ENCODE measurements at regions not wholly inside any gene's neighbourhood (a gene's known extent, or its start where the extent isn't known, plus 50 kb on each side); places are given as distances from the start of the nearest gene placed in this dataset.

- Mint-ChIP-seq H3K4me1 (ENCODE audit: low read depth) (peaks cover 2% of the 10 kb centered on the region), H3K9me3 (ENCODE audit: low read depth) (no peaks in the 10 kb centered on the region), H3K27ac (no peak overlapping the region), H3K4me3 (ENCODE audit: low read depth) (no peak overlapping the region), H3K27me3 (no peaks in the 10 kb centered on the region), H3K36me3 (ENCODE audit: insufficient read depth) (no peaks in the 10 kb centered on the region)
- DNase-seq (ENCODE audit: low spot score, unreplicated experiment) = no peak
- TF ChIP-seq, protein P1, sequence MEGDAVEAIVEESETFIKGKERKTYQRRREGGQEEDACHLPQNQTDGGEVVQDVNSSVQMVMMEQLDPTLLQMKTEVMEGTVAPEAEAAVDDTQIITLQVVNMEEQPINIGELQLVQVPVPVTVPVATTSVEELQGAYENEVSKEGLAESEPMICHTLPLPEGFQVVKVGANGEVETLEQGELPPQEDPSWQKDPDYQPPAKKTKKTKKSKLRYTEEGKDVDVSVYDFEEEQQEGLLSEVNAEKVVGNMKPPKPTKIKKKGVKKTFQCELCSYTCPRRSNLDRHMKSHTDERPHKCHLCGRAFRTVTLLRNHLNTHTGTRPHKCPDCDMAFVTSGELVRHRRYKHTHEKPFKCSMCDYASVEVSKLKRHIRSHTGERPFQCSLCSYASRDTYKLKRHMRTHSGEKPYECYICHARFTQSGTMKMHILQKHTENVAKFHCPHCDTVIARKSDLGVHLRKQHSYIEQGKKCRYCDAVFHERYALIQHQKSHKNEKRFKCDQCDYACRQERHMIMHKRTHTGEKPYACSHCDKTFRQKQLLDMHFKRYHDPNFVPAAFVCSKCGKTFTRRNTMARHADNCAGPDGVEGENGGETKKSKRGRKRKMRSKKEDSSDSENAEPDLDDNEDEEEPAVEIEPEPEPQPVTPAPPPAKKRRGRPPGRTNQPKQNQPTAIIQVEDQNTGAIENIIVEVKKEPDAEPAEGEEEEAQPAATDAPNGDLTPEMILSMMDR (IDR thresholded peaks at IDR 0.05; ENCODE audit: unreplicated experiment) = no peak
These were observed 702.1 kb upstream of the COBL start for GRCh38 chr7:52018680-52019054.

- no peaks in the 10 kb centered on the region for H3K9me3 Mint-ChIP-seq (ENCODE audit: low read depth)
- H3K4me1 Mint-ChIP-seq (ENCODE audit: low read depth) = peaks cover 2% of the 10 kb centered on the region
- TF ChIP-seq, protein P1 (IDR thresholded peaks at IDR 0.05; ENCODE audit: unreplicated experiment) = peak; percentile 65
- no peak for DNase-seq (ENCODE audit: low spot score, unreplicated experiment)
- H3K36me3 Mint-ChIP-seq (ENCODE audit: insufficient read depth) = no peaks in the 10 kb centered on the region
- H3K27me3 Mint-ChIP-seq = no peaks in the 10 kb centered on the region
- H3K4me3 Mint-ChIP-seq (ENCODE audit: low read depth) = no peak overlapping the region
- no peak overlapping the region for H3K27ac Mint-ChIP-seq
These were observed 701.4 kb upstream of the COBL start for GRCh38 chr7:52017802-52018679.

DNA sequence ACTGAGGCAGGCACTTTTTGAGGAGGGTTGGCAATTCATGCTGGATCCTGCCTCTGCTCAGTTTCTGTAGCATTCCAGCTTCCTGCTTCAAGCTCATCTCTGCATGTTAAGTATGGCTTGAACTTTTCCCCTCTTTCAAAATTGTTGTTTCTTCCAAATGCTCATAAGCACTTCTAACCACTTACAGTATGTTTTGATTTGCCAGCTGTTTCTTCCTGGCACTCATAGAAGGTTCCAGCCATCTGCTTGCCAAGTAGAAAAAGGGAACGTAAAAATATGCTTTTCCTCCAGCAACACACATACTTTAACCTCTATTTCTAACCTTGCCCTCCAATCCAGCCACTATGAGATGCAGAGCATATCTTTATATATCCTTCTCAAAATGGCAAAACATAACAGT lies 692.6 kb upstream of the COBL start:
- TF ChIP-seq, protein P1 (IDR thresholded peaks at IDR 0.05; ENCODE audit: unreplicated experiment) = no peak
- Mint-ChIP-seq H3K9me3 (ENCODE audit: low read depth) (no peaks in the 10 kb centered on the region), H3K27ac (no peak overlapping the region), H3K36me3 (ENCODE audit: insufficient read depth) (no peaks in the 10 kb centered on the region), H3K4me1 (ENCODE audit: low read depth) (peaks cover 7% of the 10 kb centered on the region), H3K27me3 (no peaks in the 10 kb centered on the region), H3K4me3 (ENCODE audit: low read depth) (no peak overlapping the region)
- no peak for DNase-seq (ENCODE audit: low spot score, unreplicated experiment)

GRCh38 chr7:52006674-52007073 lies 690.1 kb upstream of the COBL start:
- no peak overlapping the region for H3K4me3 Mint-ChIP-seq (ENCODE audit: low read depth)
- no peaks in the 10 kb centered on the region for H3K36me3 Mint-ChIP-seq (ENCODE audit: insufficient read depth)
- DNase-seq (ENCODE audit: low spot score, unreplicated experiment) = no peak
- H3K9me3 Mint-ChIP-seq (ENCODE audit: low read depth) = no peaks in the 10 kb centered on the region
- no peak overlapping the region for H3K27ac Mint-ChIP-seq
- peaks cover 18% of the 10 kb centered on the region for H3K4me1 Mint-ChIP-seq (ENCODE audit: low read depth)
- TF ChIP-seq, protein P1 (IDR thresholded peaks at IDR 0.05; ENCODE audit: unreplicated experiment) = no peak
- no peaks in the 10 kb centered on the region for H3K27me3 Mint-ChIP-seq

DNA sequence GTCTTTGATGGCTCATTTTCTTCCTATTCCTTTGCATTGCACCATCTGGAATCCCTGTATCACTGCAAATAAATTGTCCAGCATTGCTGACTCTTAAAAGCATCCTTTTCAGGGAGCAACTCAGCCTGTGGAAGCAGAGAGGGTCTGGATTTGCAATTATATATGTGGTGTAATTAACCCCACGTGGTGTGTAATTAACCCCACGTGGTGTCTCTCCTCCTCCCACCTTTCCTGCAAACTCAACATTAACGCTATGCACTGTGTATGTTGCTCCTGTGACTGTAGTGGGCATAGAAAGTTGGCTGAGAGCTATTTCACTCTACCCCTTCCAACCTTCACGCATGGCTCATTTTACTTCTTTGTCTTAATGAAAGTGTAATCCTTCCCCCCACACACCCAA lies 689.0 kb upstream of the COBL start:
- no peak for DNase-seq (ENCODE audit: low spot score, unreplicated experiment)
- Mint-ChIP-seq H3K4me3 (ENCODE audit: low read depth) (no peak overlapping the region), H3K27me3 (no peaks in the 10 kb centered on the region), H3K27ac (no peak overlapping the region), H3K4me1 (ENCODE audit: low read depth) (peaks cover 18% of the 10 kb centered on the region), H3K9me3 (ENCODE audit: low read depth) (no peaks in the 10 kb centered on the region), H3K36me3 (ENCODE audit: insufficient read depth) (no peaks in the 10 kb centered on the region)
- TF ChIP-seq, protein P1 (IDR thresholded peaks at IDR 0.05; ENCODE audit: unreplicated experiment) = no peak

Measured in progenitor cell of endocrine pancreas (in vitro differentiated cells).